ENCODE measurements at regions not wholly inside any gene's neighbourhood (a gene's known extent, or its start where the extent isn't known, plus 50 kb on each side); places are given as distances from the start of the nearest gene placed in this dataset.

- no peak for DNase-seq (ENCODE audit: low spot score)
Observed at GRCh38 chrX:39333451-39333850, 532.2 kb downstream of the MID1IP1 start.

DNA sequence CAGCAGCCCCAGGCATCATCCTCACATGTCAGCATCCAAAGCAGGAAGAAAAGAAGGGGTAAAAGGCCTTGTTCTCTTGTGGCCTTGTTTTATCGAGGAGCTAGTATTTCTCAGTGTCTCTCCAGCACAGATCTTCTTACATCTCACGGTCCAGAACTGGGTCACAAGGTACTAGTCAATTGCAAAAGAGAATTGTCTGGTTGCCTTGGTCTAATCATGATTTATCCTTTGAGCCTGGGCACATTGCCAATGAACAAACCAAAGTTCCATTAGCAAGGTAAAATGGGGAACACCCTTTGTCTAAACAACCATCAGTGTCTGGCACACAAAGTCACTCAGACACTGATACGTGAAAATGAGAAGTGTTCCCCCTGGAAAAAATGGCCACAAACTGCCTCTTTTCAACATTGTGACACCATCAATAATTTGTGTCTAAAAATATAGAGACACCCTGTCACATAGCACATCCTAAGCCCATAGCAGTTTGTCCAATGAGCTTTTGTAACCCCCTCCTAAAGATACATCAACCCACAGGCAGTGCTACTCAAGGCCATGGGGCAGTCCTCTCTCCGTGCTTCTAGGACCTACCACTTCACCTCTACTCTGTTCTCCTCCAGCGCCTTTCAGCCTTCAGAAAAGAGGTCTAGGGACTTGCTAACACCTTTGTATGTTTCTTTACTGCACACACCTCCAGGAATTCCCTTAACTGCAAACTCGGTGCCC is 534.4 kb downstream of the MID1IP1 start:
- no peak for DNase-seq (ENCODE audit: low spot score)

GRCh38 chrX:39336671-39337311 is 535.5 kb downstream of the MID1IP1 start:
- no peak for DNase-seq (ENCODE audit: low spot score)

DNA sequence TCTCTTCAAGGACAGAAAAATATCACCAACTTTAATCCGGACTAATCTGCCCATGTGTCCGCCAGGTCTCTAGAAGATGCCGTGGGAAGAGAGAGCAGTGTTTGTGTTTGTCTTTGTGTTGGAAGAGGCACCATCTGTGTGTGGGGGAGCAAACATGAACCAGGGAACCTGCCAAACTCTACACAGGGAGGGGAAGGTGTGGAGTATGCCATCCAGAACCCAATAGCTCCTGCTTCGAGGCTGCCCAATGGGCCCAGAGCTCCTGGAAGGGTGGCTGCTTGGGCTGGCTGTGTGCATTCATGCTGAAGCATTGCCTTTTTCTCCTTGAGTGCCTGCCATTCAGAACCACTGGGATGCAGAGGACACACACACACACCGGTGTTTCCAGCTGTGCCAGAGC is 536.2 kb downstream of the MID1IP1 start:
- no peak for DNase-seq (ENCODE audit: low spot score)

DNA sequence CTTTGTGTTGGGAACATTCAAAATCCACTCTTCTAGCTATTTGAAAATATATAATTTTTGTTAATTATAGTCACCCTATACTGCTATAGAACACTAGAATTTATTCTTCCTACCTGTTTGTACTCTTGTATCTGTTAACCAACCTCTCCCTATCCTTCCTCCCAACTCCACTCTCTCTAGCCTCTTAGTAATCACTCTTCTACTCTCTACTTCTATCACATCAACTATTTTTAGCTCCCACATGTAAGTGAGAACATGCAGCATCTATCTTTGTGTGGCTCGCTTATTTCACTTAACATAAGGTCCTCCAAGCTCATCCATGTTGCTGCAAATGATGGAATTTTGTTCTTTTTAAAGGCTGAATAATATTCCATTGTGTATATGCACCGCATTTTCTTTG is 537.3 kb downstream of the MID1IP1 start:
- no peak for DNase-seq (ENCODE audit: low spot score)

DNA sequence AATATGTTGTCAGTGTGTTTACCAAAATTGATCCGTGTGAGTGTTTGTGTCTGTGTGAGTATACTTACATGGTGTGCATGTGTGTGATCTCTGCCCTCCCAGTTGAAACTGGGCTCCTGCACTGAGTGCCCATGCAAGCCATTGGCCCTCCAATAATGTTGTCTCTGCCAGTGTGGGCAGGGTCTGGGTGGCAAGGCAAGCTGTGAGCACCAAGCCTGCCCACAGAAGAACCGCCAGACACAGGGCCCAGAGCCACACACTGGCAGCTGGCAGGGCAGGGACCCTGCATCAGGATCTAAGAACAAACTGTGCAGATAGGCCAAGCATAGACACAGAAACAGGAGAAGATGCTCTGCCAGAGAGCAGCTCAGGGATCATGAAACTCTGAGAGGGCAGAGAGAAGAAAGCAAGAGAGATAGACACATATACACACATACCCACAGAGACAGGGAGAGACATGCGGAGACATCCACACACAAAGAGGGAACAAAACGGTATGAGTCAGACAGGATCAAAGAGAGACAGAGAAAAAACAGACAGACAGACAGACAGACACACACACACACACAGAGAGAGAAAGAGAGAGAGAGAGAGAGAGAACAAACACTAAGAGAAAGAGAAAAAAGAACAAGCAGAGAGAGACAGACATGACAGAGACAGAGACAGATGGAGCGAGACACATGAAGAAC is 555.0 kb downstream of the MID1IP1 start:
- no peak for DNase-seq (ENCODE audit: low spot score)

- no peak for DNase-seq (ENCODE audit: low spot score)
Observed at GRCh38 chrX:39360101-39360500, 558.8 kb downstream of the MID1IP1 start.

DNA sequence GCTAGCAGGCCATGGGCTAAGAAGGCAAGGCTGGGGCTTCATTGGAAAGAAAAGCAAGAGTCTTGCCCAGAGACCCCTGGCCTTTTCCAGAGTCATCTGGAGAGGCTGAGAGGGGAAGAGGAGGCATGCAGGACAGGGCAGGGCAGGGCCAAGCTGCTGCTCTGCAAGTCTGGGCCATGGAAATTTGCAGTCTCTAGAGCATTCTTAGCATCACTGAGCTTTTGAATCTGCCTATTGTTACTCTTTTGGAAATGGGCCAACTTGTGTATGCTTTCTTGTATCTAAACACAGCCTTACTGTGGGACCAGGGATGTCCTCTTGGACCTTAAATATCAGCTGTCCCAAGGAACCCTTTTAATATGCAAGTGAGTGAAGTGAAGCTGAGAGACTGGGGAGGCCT is 560.5 kb downstream of the MID1IP1 start:
- no peak for DNase-seq (ENCODE audit: low spot score)

GRCh38 chrX:39367416-39367815 is 566.2 kb downstream of the MID1IP1 start:
- DNase-seq (ENCODE audit: low spot score), result no peak

GRCh38 chrX:39372115-39372514 is 570.9 kb downstream of the MID1IP1 start:
- no peak for DNase-seq (ENCODE audit: low spot score)

DNA sequence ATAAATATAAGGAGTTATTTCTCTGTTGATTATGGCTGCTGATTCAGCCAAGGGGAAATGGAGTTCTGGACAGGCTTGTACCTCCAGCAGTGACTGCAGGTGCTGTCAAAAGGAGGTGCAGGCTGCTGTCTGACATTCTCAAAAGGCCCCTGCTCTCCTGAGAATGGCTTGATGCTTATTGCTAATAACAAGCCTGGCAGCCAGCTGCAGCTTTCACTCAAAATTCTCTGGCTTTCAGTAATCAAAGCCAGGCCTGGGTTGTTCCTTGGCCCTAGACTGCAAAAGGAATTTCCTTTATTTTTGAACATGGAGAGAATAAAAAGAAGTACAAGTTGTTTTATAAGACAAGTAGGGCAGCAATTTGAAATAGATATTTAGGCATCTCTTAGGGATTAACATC is 575.9 kb downstream of the MID1IP1 start:
- no peak for DNase-seq (ENCODE audit: low spot score)

DNA sequence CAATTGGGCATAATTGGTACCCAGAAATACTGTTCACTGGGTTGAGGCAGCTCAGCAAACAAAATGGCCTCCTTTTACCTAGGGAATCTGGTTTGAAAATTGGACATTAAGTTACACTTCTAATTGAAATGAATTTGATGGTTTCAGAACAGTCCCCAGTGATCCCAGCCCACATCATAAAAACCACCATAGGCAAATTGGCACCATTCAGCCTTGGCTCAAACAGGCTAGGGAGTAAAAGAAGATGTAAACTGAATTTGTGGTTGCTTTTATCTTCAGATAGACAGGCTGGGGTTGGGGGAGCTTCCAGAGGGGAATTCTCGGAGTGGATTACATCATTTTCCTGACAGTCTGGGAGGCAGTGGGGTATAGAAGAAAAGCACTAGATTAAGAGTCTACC is 576.5 kb downstream of the MID1IP1 start:
- DNase-seq (ENCODE audit: low spot score), result no peak

- no peak for DNase-seq (ENCODE audit: low spot score)
Observed at GRCh38 chrX:39381422-39381821, 580.2 kb downstream of the MID1IP1 start.

- DNase-seq (ENCODE audit: low spot score), result no peak
Observed at GRCh38 chrX:39384996-39385395, 583.7 kb downstream of the MID1IP1 start.

DNA sequence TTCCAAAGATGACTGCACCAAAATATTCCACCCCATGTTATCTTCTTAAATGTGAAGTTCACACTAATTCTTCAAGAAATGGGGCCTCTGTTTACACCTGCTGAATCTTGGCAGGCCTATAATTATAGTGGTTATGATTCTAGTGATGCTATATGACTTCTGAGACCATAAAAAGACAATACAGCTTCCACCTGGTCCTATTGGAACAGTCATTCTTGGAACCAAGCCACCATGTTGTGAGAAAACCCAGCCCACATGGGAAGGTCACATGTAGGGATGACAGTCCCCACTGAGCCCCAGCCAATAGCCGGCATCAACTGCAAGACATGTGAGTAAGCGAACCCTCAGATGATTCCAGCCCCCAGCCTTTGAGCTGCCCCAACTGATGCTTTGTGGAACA is 587.5 kb downstream of the MID1IP1 start:
- DNase-seq (ENCODE audit: low spot score), result no peak

- no peak for DNase-seq (ENCODE audit: low spot score)
Observed at GRCh38 chrX:39396358-39396995, 595.2 kb downstream of the MID1IP1 start.

- DNase-seq (ENCODE audit: low spot score), result no peak
Observed at GRCh38 chrX:39397561-39398199, 596.4 kb downstream of the MID1IP1 start.

GRCh38 chrX:39398215-39398962 is 597.1 kb downstream of the MID1IP1 start:
- no peak for DNase-seq (ENCODE audit: low spot score)

- DNase-seq (ENCODE audit: low spot score), result no peak
Observed at GRCh38 chrX:39398963-39399261, 597.7 kb downstream of the MID1IP1 start.

DNA sequence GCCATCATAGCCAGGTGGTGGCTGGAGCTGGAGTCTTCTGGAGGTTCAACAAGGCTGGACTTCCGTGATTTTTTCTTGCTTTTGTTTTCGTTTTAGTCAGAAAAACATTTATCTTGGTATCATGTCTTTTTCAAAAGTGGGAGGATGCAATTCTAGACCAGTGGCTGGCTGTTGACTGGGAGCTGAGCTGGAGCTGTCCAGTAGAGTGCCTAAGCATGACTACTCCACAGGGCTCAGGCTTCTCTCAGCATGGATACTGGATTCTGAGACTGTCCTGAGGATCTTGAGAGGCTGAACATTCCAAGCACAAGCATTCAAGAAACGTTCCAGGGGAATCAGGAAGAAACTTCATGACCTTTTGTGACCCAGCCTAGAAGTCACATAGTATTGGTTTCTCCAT is 598.1 kb downstream of the MID1IP1 start:
- DNase-seq (ENCODE audit: low spot score), result no peak

DNA sequence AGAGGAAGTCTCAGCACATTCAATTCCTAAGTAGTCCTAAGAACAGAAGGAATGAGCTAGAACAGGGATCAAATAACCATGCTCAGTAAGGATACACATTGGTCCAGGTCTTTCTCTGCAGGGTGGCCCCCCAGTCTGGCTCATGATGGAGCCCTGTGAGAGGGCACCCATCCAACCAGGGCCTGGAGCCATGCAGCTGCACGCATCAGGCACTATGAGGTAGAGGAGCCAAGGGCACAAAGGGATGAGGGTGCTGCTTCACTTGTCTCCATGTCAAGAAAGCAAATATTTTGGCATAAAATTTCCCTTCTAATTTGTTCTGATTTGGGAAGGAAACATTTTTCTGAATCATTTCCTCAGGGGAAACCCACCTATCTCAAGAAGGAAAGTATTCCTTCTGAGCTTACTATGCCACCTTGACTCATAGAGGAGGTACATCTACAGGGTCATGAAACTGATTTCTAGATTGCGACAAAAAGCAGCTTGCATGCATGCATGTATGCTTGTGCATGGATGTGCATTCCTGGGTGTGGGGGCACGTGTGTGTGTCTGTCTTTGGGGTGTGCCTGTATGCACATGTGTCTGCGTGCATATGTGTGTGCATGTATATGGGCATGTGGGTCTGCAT is 600.3 kb downstream of the MID1IP1 start:
- DNase-seq (ENCODE audit: low spot score), result no peak
